ENCODE measurements at regions not wholly inside any gene's neighbourhood (a gene's known extent, or its start where the extent isn't known, plus 50 kb on each side); places are given as distances from the start of the nearest gene placed in this dataset.
"Not testable (repeated sequence)": the region's sequence is repeated elsewhere in the genome, so short reads cannot be mapped to it uniquely, and the experiment has no call there.

DNA sequence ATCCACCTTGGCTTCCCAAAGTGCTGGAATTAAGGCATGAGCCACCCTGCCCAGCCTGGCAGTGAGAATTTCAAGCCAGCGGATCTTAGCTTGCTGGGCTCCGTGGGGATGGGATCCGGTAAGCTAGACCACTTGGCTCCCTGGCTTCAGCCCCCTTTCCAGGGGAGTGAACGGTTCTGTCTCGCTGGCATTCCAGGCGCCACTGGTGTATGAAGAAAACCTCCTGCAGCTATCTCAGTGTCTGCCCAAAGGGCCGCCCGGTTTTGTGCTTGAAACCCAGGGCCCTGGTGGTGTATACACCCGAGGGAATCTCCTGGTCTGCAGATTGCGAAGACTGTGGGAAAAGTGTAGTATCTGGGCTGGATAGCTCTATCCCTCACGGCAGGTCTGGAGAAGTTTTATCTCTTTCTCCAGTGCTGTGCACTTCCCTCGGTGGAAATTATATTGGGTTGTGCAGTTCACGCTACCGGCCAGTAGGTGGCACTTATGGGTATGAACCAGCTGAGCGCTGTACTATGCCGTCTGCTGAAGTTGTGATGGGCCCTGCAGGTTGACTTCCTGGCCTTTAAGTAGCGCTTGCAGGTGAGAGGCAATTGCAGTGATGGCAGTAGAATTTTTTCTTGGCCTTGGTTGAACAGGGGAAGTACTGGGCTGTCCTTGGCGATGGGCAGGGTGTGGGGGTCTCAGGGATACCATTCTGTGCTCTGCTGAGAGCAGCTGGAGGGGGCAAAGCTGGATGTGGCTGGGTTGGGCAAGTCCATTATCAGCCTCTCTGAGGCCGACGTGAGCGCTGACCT lies 138.0 kb upstream of the MTPN start:
- TF ChIP-seq CTCF (IDR thresholded peaks at IDR 0.05) (peak; percentile 84), POLR2AphosphoS5 (IDR thresholded peaks at IDR 0.05; ENCODE audit: low read depth, low read length) (no peak)
- Histone ChIP-seq H3K27me3 (ENCODE audit: control insufficient read depth, insufficient read depth, low read length) (no peaks in the 10 kb centered on the region), H3K9me3 (ENCODE audit: control insufficient read depth, insufficient read depth, low read depth, low read length) (no peaks in the 10 kb centered on the region), H3K27ac (ENCODE audit: low read length) (no peak overlapping the region), H3K36me3 (ENCODE audit: control insufficient read depth, insufficient read depth, low read length) (no peaks in the 10 kb centered on the region), H3K4me3 (ENCODE audit: low read depth in 2 of 2, low read length in 2 of 2) (no peak overlapping the region), H3K4me1 (ENCODE audit: control insufficient read depth, insufficient read depth, low read length) (no peaks in the 10 kb centered on the region)
- intact Hi-C loops (cut with micrococcal nuclease; ENCODE audit: unreplicated experiment) = no loop called here
- CTCF ChIA-PET = interaction anchor here (0.6 kb wide), 1 partner anchor 1511 kb away, joined by 4 read pairs; no protein-coding TSS in a partner anchor
- POLR2A ChIA-PET = no interaction called here
- DNase-seq (ENCODE audit: low read depth, low spot score) (peak; percentile 33), ATAC-seq (peak; percentile 87)
- BruUV-seq (replicated peaks) = no TSS peak
- in situ Hi-C loops (cut with HindIII; ENCODE audit: low pct_unique_long_range_greater_than_20kb, low sequenced_read_pairs) = no loop called here

- H3K4me1 ChIP-seq (ENCODE audit: control insufficient read depth, insufficient read depth, low read length); BruUV-seq (replicated peaks); H3K27me3 ChIP-seq (ENCODE audit: control insufficient read depth, insufficient read depth, low read length); H3K9me3 ChIP-seq (ENCODE audit: control insufficient read depth, insufficient read depth, low read depth, low read length); ATAC-seq; H3K4me3 ChIP-seq (ENCODE audit: low read depth in 2 of 2, low read length in 2 of 2); DNase-seq (ENCODE audit: low read depth, low spot score); POLR2A ChIA-PET; intact Hi-C loops (cut with micrococcal nuclease; ENCODE audit: unreplicated experiment); H3K36me3 ChIP-seq (ENCODE audit: control insufficient read depth, insufficient read depth, low read length); H3K27ac ChIP-seq (ENCODE audit: low read length); in situ Hi-C loops (cut with HindIII; ENCODE audit: low pct_unique_long_range_greater_than_20kb, low sequenced_read_pairs): not testable (repeated sequence)
- CTCF ChIA-PET = interaction anchor here (0.7 kb wide), 1 partner anchor 12 kb away, joined by 3 read pairs; no protein-coding TSS in a partner anchor
Observed at GRCh38 chr7:136114467-136114866, 137.3 kb upstream of the MTPN start.

DNA sequence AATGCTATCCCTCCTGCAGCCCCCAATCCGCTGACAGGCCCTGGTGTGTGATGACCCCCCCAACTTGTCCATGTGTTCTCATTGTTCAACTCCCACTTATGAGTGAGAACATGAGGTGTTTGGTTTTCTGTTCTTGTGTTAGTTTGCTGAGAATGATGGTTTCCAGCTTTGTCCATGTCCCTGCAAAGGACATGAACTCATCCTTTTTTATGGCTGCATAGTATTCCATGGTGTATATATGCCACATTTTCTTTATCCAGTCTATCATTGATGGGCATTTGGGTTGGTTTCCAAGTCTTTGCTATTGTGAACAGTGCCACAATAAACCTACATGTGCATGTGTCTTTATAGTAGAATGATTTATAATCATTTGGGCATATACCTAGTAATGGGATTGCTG lies 131.9 kb upstream of the MTPN start:
- DNase-seq (ENCODE audit: low read depth, low spot score); H3K27me3 ChIP-seq (ENCODE audit: control insufficient read depth, insufficient read depth, low read length); H3K4me3 ChIP-seq (ENCODE audit: low read depth in 2 of 2, low read length in 2 of 2); intact Hi-C loops (cut with micrococcal nuclease; ENCODE audit: unreplicated experiment); H3K9me3 ChIP-seq (ENCODE audit: control insufficient read depth, insufficient read depth, low read depth, low read length); H3K36me3 ChIP-seq (ENCODE audit: control insufficient read depth, insufficient read depth, low read length); H3K4me1 ChIP-seq (ENCODE audit: control insufficient read depth, insufficient read depth, low read length); in situ Hi-C loops (cut with HindIII; ENCODE audit: low pct_unique_long_range_greater_than_20kb, low sequenced_read_pairs); POLR2A ChIA-PET; ATAC-seq; CTCF ChIA-PET; BruUV-seq (replicated peaks); H3K27ac ChIP-seq (ENCODE audit: low read length): not testable (repeated sequence)

GRCh38 chr7:136105191-136105590 lies 128.0 kb upstream of the MTPN start:
- CTCF ChIA-PET = no interaction called here
- no peak overlapping the region for H3K27ac ChIP-seq (ENCODE audit: low read length)
- DNase-seq (ENCODE audit: low read depth, low spot score) = no peak
- ATAC-seq = no peak
- in situ Hi-C loops (cut with HindIII; ENCODE audit: low pct_unique_long_range_greater_than_20kb, low sequenced_read_pairs) = no loop called here
- no peak overlapping the region for H3K4me3 ChIP-seq (ENCODE audit: low read depth in 2 of 2, low read length in 2 of 2)
- no TSS peak for BruUV-seq (replicated peaks)
- POLR2A ChIA-PET = no interaction called here
- no peaks in the 10 kb centered on the region for H3K36me3 ChIP-seq (ENCODE audit: control insufficient read depth, insufficient read depth, low read length)
- no peaks in the 10 kb centered on the region for H3K9me3 ChIP-seq (ENCODE audit: control insufficient read depth, insufficient read depth, low read depth, low read length)
- intact Hi-C loops (cut with micrococcal nuclease; ENCODE audit: unreplicated experiment) = no loop called here
- no peaks in the 10 kb centered on the region for H3K27me3 ChIP-seq (ENCODE audit: control insufficient read depth, insufficient read depth, low read length)
- TF ChIP-seq REST (IDR thresholded peaks at IDR 0.05; ENCODE audit: insufficient read depth in 1 of 2, low read depth in 2 of 2, low read length in 1 of 2) (no peak), POLR2AphosphoS5 (IDR thresholded peaks at IDR 0.05; ENCODE audit: low read depth, low read length) (no peak), SIN3A (IDR thresholded peaks at IDR 0.05; ENCODE audit: borderline replicate concordance, insufficient read depth, low read depth, low read length) (no peak), TCF7L2 (IDR thresholded peaks at IDR 0.05; ENCODE audit: low read depth, low read length) (no peak), CTCF (IDR thresholded peaks at IDR 0.05) (no peak)
- no peaks in the 10 kb centered on the region for H3K4me1 ChIP-seq (ENCODE audit: control insufficient read depth, insufficient read depth, low read length)

Data from Panc1 (cell line).